Stimulated activated naive CD8-positive, alpha-beta T cell treated with anti-CD3 and anti-CD28 coated beads, Interleukin-15, amount 100 ng/mL, for 72 hours (primary cell): ENCODE measurements at regions not wholly inside any gene's neighbourhood (a gene's known extent, or its start where the extent isn't known, plus 50 kb on each side); places are given as distances from the start of the nearest gene placed in this dataset.
"Not testable (repeated sequence)": the region's sequence is repeated elsewhere in the genome, so short reads cannot be mapped to it uniquely, and the experiment has no call there.

ENCODE experiments used
- ATAC-seq: fragments of 150-1000 bp; cut with Tn5 transposase; 2 replicates; pipeline ENCODE4 v1.10.0; 2021; ENCODE audit warnings: mild to moderate bottlenecking, moderate library complexity
- DNase-seq, 2 donors: peaks; one replicate each; pipeline ENCODE4 v3.0.0; 2021 to 2022
- H3K27ac Mint-ChIP-seq, 2 donors: one replicate each; pipeline ENCODE4 v1.8.0; 2022; ENCODE audit warnings: mild to moderate bottlenecking in 2 of 2, mixed read lengths in 2 of 2, moderate library complexity in 2 of 2
- H3K27me3 Mint-ChIP-seq: one replicate; pipeline ENCODE4 v1.8.0; 2022; ENCODE audit warnings: mixed read lengths
- H3K4me1 Mint-ChIP-seq: one replicate; pipeline ENCODE4 v1.8.0; 2022; ENCODE audit warnings: mild to moderate bottlenecking, mixed read lengths
- H3K4me3 Mint-ChIP-seq, 2 donors: one replicate each; pipeline ENCODE4 v1.8.0; 2022; ENCODE audit warnings: mild to moderate bottlenecking in 2 of 2, mixed read lengths in 2 of 2, moderate library complexity in 1 of 2
- H3K9me3 Mint-ChIP-seq, 2 donors: one replicate each; pipeline ENCODE4 v1.8.0; 2022; ENCODE audit warnings: mixed read lengths in 2 of 2

DNA sequence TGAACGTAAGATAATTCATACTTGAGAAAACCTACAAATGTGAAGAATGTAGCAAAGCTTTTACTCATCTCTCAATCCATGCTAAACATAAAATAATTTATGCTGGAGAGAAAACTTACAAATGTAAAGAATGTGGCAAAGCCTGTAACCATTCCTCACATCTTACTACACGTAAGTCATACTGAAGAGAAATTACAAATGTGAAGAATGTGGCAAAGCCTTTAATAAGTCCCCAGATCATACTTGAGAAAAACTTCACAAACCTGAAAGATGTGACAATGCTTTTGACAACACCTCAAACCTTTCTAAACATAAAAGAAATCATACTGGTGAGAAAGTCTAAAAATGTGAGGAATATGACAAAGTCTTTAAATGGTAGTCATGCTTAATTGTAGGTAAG, 89.4 kb downstream of the ZNF675 start:
- ATAC-seq, result no peak
- peaks cover 22 to 36% of the 10 kb centered on the region in 2 donors for H3K9me3 Mint-ChIP-seq
- H3K27ac Mint-ChIP-seq, result peak overlapping the region in 1 of 2 donors; percentile 25

GRCh38 chr19:23596872-23597271, 90.1 kb downstream of the ZNF675 start:
- no peaks in the 10 kb centered on the region for H3K27me3 Mint-ChIP-seq
- DNase-seq (no peak), ATAC-seq (no peak)
- no peak overlapping the region for H3K27ac Mint-ChIP-seq
- H3K4me3 Mint-ChIP-seq, result no peak overlapping the region
- H3K4me1 Mint-ChIP-seq, result no peaks in the 10 kb centered on the region
- H3K9me3 Mint-ChIP-seq, result peaks cover 30 to 42% of the 10 kb centered on the region in 2 donors

More for the DNA sequence above, 89.4 kb downstream of the ZNF675 start:
- Mint-ChIP-seq H3K4me1 (no peaks in the 10 kb centered on the region), H3K4me3 (no peak overlapping the region), H3K27me3 (no peaks in the 10 kb centered on the region)
- DNase-seq, result no peak

GRCh38 chr19:23594311-23594710, 92.7 kb downstream of the ZNF675 start:
- not testable (repeated sequence) for H3K27me3 Mint-ChIP-seq, ATAC-seq, DNase-seq, H3K27ac Mint-ChIP-seq, H3K4me1 Mint-ChIP-seq, H3K4me3 Mint-ChIP-seq
- H3K9me3 Mint-ChIP-seq, result peaks cover 38 to 52% of the 10 kb centered on the region in 2 donors

- H3K4me3 Mint-ChIP-seq, result no peak overlapping the region
Measured at GRCh38 chr19:23587546-23587945, 99.5 kb downstream of the ZNF675 start.

GRCh38 chr19:23577501-23577900, 109.5 kb downstream of the ZNF675 start:
- DNase-seq (no peak), ATAC-seq (no peak)
- Mint-ChIP-seq H3K4me3 (no peak overlapping the region), H3K9me3 (peaks cover 22 to 36% of the 10 kb centered on the region in 2 donors), H3K27ac (no peak overlapping the region), H3K27me3 (no peaks in the 10 kb centered on the region), H3K4me1 (no peaks in the 10 kb centered on the region)

More at GRCh38 chr19:23587546-23587945, 99.5 kb downstream of the ZNF675 start:
- H3K27me3 Mint-ChIP-seq, result no peaks in the 10 kb centered on the region
- no peak overlapping the region for H3K27ac Mint-ChIP-seq
- peaks cover 26 to 34% of the 10 kb centered on the region in 2 donors for H3K9me3 Mint-ChIP-seq
- ATAC-seq (no peak), DNase-seq (no peak)
- H3K4me1 Mint-ChIP-seq, result no peaks in the 10 kb centered on the region

- ATAC-seq, result no peak
- peaks cover 43 to 78% of the 10 kb centered on the region in 2 donors for H3K9me3 Mint-ChIP-seq
- H3K27me3 Mint-ChIP-seq, result no peaks in the 10 kb centered on the region
- H3K4me1 Mint-ChIP-seq, result no peaks in the 10 kb centered on the region
- DNase-seq, result no peak
- no peak overlapping the region for H3K4me3 Mint-ChIP-seq
- no peak overlapping the region for H3K27ac Mint-ChIP-seq
Measured at GRCh38 chr19:23571175-23571574, 115.8 kb downstream of the ZNF675 start.

- H3K27me3 Mint-ChIP-seq, DNase-seq, ATAC-seq, H3K4me3 Mint-ChIP-seq, H3K27ac Mint-ChIP-seq, H3K4me1 Mint-ChIP-seq: not testable (repeated sequence)
- peaks cover 44 to 77% of the 10 kb centered on the region in 2 donors for H3K9me3 Mint-ChIP-seq
Measured at GRCh38 chr19:23568116-23568515, 118.9 kb downstream of the ZNF675 start.

DNA sequence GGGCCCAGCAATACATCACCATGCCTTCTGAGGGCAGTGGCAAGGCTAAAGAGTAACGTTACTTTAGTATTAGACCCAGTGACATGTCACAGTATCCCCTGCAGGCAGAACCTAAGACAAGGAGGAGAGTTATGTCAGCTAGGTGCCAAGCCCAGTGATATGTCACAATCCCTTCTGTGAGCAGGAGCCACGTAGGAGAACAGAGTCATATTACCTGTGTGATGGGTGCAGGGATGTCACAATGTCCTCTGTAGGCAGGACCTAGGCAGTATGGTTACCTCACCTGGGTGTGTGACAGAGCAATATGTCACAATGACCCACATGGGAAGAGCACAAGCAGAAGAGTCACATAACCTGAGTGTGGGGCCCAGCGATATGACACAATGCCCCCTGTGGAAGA, 121.8 kb downstream of the ZNF675 start:
- DNase-seq (no peak), ATAC-seq (no peak)
- no peaks in the 10 kb centered on the region for H3K27me3 Mint-ChIP-seq
- H3K4me3 Mint-ChIP-seq, result no peak overlapping the region
- no peaks in the 10 kb centered on the region for H3K4me1 Mint-ChIP-seq
- H3K9me3 Mint-ChIP-seq, result peaks cover 30 to 54% of the 10 kb centered on the region in 2 donors
- no peak overlapping the region for H3K27ac Mint-ChIP-seq

- no peak overlapping the region for H3K27ac Mint-ChIP-seq
- no peak overlapping the region for H3K4me3 Mint-ChIP-seq
- no peaks in the 10 kb centered on the region for H3K27me3 Mint-ChIP-seq
- no peak for ATAC-seq
- H3K4me1 Mint-ChIP-seq, result no peaks in the 10 kb centered on the region
- H3K9me3 Mint-ChIP-seq, result peaks cover 31 to 49% of the 10 kb centered on the region in 2 donors
- no peak for DNase-seq
Measured at GRCh38 chr19:23563326-23563725, 123.7 kb downstream of the ZNF675 start.

DNA sequence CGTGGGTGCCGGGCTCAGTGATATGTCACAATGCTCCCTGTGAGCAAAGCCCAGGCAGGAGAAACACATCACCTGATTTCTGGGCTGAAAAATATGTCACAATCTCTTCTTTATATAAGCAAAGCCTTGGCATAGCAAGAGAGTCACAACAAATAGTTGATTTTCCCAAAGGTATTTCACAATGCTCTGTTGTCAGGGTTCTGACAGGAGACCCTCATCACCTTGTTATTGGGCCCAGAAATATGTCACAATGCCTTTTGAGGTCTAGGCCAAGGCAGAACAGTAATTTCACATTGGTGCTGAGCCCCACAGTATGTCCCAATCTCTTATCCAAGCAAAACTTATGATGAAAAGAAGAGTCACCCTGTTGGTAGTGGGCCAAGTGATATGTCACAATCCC, 125.7 kb downstream of the ZNF675 start:
- Mint-ChIP-seq H3K27ac (no peak overlapping the region), H3K4me1 (no peaks in the 10 kb centered on the region), H3K27me3 (no peaks in the 10 kb centered on the region), H3K9me3 (peaks cover 25 to 38% of the 10 kb centered on the region in 2 donors), H3K4me3 (no peak overlapping the region)
- ATAC-seq (no peak), DNase-seq (no peak)

GRCh38 chr19:23560051-23560450, 127.0 kb downstream of the ZNF675 start:
- Mint-ChIP-seq H3K27me3 (no peaks in the 10 kb centered on the region), H3K4me3 (no peak overlapping the region), H3K9me3 (peaks cover 25 to 36% of the 10 kb centered on the region in 2 donors), H3K27ac (no peak overlapping the region), H3K4me1 (no peaks in the 10 kb centered on the region)
- DNase-seq, result no peak
- ATAC-seq, result no peak

DNA sequence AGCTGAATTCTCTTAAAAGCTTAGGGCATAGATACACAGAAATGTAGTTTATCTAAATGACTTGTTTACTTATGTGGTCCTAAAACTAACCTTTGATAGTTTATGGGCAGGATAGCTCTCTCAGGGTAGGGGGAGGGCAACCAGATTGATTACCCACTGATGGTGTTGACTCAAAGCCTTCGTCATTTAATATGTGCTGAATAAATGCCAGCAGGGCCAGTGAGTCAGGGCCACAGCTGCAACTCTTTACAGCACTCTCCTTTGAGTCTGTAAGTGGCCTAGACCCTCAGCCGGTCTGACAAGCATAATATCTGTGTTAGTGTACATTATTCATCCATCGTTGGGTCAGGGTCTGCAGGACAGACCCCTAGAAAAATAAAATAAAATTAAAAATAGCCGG, 128.5 kb downstream of the ZNF675 start:
- Mint-ChIP-seq H3K9me3 (peaks cover 17 to 24% of the 10 kb centered on the region in 2 donors), H3K4me1 (no peaks in the 10 kb centered on the region), H3K27me3 (no peaks in the 10 kb centered on the region), H3K27ac (no peak overlapping the region), H3K4me3 (no peak overlapping the region)
- DNase-seq, result no peak
- no peak for ATAC-seq

DNA sequence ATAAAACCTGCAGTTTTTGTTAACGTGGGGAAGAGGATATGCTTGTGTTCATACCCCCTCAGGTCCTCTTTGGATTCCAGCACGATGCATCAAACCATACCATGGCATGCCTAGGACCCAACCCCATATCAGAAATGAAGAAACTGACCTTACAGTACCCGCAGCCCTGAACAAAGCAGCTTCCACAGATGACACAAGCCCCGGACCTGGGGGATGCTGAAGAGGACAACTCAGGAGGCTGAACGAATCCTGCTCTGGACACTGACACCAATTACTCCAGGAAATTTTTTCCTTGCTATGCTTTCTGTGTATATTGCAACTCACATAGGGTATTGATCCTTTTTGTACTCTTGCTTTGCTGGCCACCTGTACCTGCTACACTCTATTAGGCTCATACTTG, 129.6 kb downstream of the ZNF675 start:
- Mint-ChIP-seq H3K9me3 (peaks cover 17 to 19% of the 10 kb centered on the region in 2 donors), H3K27ac (no peak overlapping the region), H3K4me3 (no peak overlapping the region), H3K4me1 (no peaks in the 10 kb centered on the region), H3K27me3 (no peaks in the 10 kb centered on the region)
- DNase-seq (no peak), ATAC-seq (no peak)

GRCh38 chr19:23554548-23554947, 132.5 kb downstream of the ZNF675 start:
- Mint-ChIP-seq H3K4me3 (no peak overlapping the region), H3K27me3 (no peaks in the 10 kb centered on the region), H3K9me3 (peaks cover 27 to 33% of the 10 kb centered on the region in 2 donors), H3K27ac (no peak overlapping the region), H3K4me1 (no peaks in the 10 kb centered on the region)
- no peak for DNase-seq
- ATAC-seq, result no peak

DNA sequence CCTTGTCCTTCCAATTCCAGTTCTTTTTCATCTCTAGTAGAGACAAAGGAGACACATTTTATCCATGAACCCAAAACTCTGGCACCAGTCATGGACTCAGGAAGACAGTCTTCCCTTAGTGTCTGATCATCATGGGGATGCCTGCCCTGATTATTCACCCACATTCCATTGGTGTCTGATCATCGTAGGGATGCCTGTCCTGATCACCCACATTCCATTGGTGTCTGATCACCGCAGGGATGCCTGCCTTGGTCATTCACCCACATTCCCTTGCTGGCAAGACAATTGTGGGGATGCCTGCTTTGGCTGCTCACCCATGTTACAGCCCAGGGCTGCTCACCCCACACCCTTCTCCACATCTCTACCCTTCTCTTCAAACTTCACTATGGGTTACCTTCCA, 136.9 kb downstream of the ZNF675 start:
- ATAC-seq, H3K4me1 Mint-ChIP-seq, H3K4me3 Mint-ChIP-seq, H3K27me3 Mint-ChIP-seq, DNase-seq, H3K27ac Mint-ChIP-seq: not testable (repeated sequence)
- peaks cover 15 to 20% of the 10 kb centered on the region in 2 donors for H3K9me3 Mint-ChIP-seq

- no peak for ATAC-seq
- no peak for DNase-seq
- Mint-ChIP-seq H3K9me3 (peaks cover 25 to 30% of the 10 kb centered on the region in 2 donors), H3K4me1 (no peaks in the 10 kb centered on the region), H3K27me3 (no peaks in the 10 kb centered on the region), H3K4me3 (no peak overlapping the region), H3K27ac (no peak overlapping the region)
Measured at GRCh38 chr19:23547816-23548430, 139.1 kb downstream of the ZNF675 start.

- peaks cover 25 to 30% of the 10 kb centered on the region in 2 donors for H3K9me3 Mint-ChIP-seq
- no peaks in the 10 kb centered on the region for H3K27me3 Mint-ChIP-seq
- no peaks in the 10 kb centered on the region for H3K4me1 Mint-ChIP-seq
Measured at GRCh38 chr19:23547156-23547555, 139.9 kb downstream of the ZNF675 start.

More at GRCh38 chr19:23547156-23547555, 139.9 kb downstream of the ZNF675 start:
- Mint-ChIP-seq H3K27ac (no peak overlapping the region), H3K4me3 (no peak overlapping the region)
- DNase-seq (no peak), ATAC-seq (no peak)
